SU-DHL-6 (cell line): ENCODE measurements at regions not wholly inside any gene's neighbourhood (a gene's known extent, or its start where the extent isn't known, plus 50 kb on each side); places are given as distances from the start of the nearest gene placed in this dataset.
"Not testable (repeated sequence)": the region's sequence is repeated elsewhere in the genome, so short reads cannot be mapped to it uniquely, and the experiment has no call there.

ENCODE experiments used
- H2AFZ ChIP-seq: fragments of 200-600 bp; sonication (generic); 2 replicates; pipeline ENCODE4 v1.6.1; 2014; ENCODE audit warnings: low read depth, mild to moderate bottlenecking, moderate library complexity, mixed read lengths, antibody characterized with exemption, low read length; ENCODE audit not compliant: severe bottlenecking
- H3F3A ChIP-seq: fragments of 200-600 bp; shearing (Covaris generic); 2 replicates; pipeline ENCODE4 v1.6.0; 2016; ENCODE audit warnings: antibody characterized with exemption, mild to moderate bottlenecking; ENCODE audit not compliant: insufficient read depth
- H3K27ac ChIP-seq: fragments of 200-600 bp; sonication (generic); 2 replicates; pipeline ENCODE4 v1.5.1; 2016; ENCODE audit warnings: low read depth, mild to moderate bottlenecking, low read length, moderate library complexity, mixed read lengths
- H3K27me3 ChIP-seq: fragments of 200-600 bp; sonication (generic), shearing (Covaris generic); 2 replicates; pipeline ENCODE4 v1.6.0; 2014; ENCODE audit warnings: mild to moderate bottlenecking, low read length
- H3K36me3 ChIP-seq: fragments of 200-600 bp; sonication (generic); 2 replicates; pipeline ENCODE4 v1.6.1; 2014; ENCODE audit warnings: mild to moderate bottlenecking, low read length, mixed read lengths
- H3K4me2 ChIP-seq: fragments of 300-600, 200-600 bp; shearing (Covaris generic), sonication (generic); 2 replicates; pipeline ENCODE4 v1.6.0; 2014; ENCODE audit warnings: low read length, low read depth, mild to moderate bottlenecking; ENCODE audit not compliant: poor library complexity, severe bottlenecking
- H3K4me3 ChIP-seq: fragments of 200-600 bp; sonication (generic); 2 replicates; pipeline ENCODE4 v1.5.1; 2014; ENCODE audit warnings: antibody characterized with exemption, low read length, mild to moderate bottlenecking, mixed read lengths; ENCODE audit not compliant: insufficient read depth, poor library complexity, severe bottlenecking
- H3K79me2 ChIP-seq: fragments of 200-600 bp; sonication (generic); 2 replicates; pipeline ENCODE4 v1.6.1; 2014; ENCODE audit warnings: mild to moderate bottlenecking, low read length, moderate library complexity; ENCODE audit not compliant: insufficient read depth
- H3K9ac ChIP-seq: fragments of 200-600 bp; sonication (generic); 2 replicates; pipeline ENCODE4 v1.7.0; 2014; ENCODE audit warnings: mild to moderate bottlenecking, low read length
- H3K9me2 ChIP-seq: fragments of 200-600 bp; sonication (generic); replicated peaks from 2 replicates; pipeline ENCODE4 v1.6.1; 2014; ENCODE audit warnings: low read length; ENCODE audit not compliant: insufficient read depth
- H3K9me3 ChIP-seq: fragments of 200-600 bp; sonication (generic); 2 replicates; pipeline ENCODE4 v1.6.1; 2014; ENCODE audit warnings: low read length, mixed read lengths; ENCODE audit not compliant: insufficient read depth
- H4K20me1 ChIP-seq: fragments of 200-600 bp; sonication (generic); 2 replicates; pipeline ENCODE4 v1.6.1; 2014; ENCODE audit warnings: low read depth, mild to moderate bottlenecking, antibody characterized with exemption, low read length, moderate library complexity, mixed read lengths
- EZH2phosphoT487 ChIP-seq: fragments of 200-600 bp; sonication (generic), shearing (Covaris generic); conservative IDR thresholded peaks from 2 replicates; pipeline ENCODE4 v1.6.1; 2018; ENCODE audit warnings: mild to moderate bottlenecking, antibody characterized with exemption, low read length, moderate library complexity, mixed read lengths
- TF ChIP-seq, protein P1 (sequence below): fragments of 200-600 bp; sonication (generic); IDR thresholded peaks from one replicate; pipeline ENCODE4 v1.5.1; 2017; ENCODE audit warnings: antibody characterized with exemption, mild to moderate bottlenecking, low read length, moderate library complexity; ENCODE audit not compliant: insufficient read depth, poor library complexity, severe bottlenecking

DNA sequence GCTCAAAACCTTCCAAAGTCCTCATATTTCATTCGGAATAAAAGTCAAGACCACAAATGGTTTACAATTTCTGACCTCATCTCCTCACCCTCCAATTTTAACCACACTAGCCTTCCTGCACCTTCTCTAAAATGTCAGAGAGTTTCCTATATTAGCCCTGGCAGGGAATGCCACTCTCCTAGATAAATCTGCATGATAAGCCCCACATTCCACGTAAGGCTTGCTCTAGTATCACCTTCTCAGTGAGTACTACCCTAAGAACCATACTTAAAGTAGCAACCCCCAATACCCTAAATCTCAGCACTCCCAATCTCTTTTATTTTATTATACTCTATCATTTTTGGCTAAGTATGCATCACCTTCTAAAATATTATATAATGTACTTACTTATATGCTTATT lies 100.5 kb upstream of the SLITRK5 start:
- Histone ChIP-seq H2AFZ (no peak overlapping the region), H3K9ac (no peak overlapping the region), H3K4me2 (no peak overlapping the region), H3F3A (no peaks in the 10 kb centered on the region), H3K36me3 (no peaks in the 10 kb centered on the region), H3K27ac (no peak overlapping the region), H3K27me3 (no peaks in the 10 kb centered on the region), H3K9me2 (no peaks in the 10 kb centered on the region), H3K4me3 (no peak overlapping the region), H4K20me1 (no peaks in the 10 kb centered on the region), H3K9me3 (no peaks in the 10 kb centered on the region), H3K79me2 (no peaks in the 10 kb centered on the region)
- no peak for TF ChIP-seq EZH2phosphoT487
- TF ChIP-seq, protein P1, sequence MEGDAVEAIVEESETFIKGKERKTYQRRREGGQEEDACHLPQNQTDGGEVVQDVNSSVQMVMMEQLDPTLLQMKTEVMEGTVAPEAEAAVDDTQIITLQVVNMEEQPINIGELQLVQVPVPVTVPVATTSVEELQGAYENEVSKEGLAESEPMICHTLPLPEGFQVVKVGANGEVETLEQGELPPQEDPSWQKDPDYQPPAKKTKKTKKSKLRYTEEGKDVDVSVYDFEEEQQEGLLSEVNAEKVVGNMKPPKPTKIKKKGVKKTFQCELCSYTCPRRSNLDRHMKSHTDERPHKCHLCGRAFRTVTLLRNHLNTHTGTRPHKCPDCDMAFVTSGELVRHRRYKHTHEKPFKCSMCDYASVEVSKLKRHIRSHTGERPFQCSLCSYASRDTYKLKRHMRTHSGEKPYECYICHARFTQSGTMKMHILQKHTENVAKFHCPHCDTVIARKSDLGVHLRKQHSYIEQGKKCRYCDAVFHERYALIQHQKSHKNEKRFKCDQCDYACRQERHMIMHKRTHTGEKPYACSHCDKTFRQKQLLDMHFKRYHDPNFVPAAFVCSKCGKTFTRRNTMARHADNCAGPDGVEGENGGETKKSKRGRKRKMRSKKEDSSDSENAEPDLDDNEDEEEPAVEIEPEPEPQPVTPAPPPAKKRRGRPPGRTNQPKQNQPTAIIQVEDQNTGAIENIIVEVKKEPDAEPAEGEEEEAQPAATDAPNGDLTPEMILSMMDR, result no peak

DNA sequence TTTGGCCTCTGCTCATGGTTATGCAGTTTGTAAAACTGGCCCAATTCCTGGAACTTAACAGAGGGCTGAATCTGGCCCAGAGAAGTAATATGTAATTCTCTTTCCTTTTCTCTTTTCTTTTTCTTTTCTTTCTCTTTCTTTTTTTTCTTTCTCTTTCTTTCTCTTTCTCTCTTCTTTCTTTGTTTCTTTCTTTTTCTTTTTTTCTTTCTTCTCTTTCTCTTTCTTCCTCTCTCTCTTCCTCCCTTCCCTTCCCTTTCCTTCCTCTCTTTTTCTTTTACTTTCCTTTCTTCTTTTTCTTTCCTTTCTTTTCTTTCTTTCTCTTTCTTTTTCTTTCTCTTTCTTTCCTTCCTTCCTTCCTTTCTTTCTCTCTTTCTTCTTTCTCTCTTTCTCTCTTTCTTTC lies 88.8 kb upstream of the SLITRK5 start:
- H3K4me2 ChIP-seq, result no peak overlapping the region
- H3K79me2 ChIP-seq, result no peaks in the 10 kb centered on the region

DNA sequence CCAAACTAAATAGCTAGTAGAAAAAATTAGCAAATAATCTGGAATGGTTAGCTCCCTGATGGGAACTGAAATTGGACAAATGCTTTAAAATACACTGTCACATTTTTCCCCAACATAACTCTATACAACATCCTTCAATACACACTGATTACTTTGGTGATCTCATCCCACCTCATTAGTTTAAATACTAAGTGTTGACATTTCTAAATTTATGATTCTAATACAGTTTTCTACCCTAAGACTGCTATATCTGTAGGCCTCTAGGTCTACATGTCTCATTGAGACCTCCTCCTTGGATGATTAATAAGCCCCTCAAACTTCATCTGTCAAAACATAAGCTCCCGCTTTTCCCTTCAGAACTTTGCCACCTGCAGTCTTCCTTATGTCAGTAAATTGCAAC lies 80.7 kb upstream of the SLITRK5 start:
- no peaks in the 10 kb centered on the region for H3K27me3 ChIP-seq
- H3K36me3 ChIP-seq, result no peaks in the 10 kb centered on the region
- H3K9ac ChIP-seq, result no peak overlapping the region
- no peaks in the 10 kb centered on the region for H3F3A ChIP-seq
- no peaks in the 10 kb centered on the region for H3K79me2 ChIP-seq
- H2AFZ ChIP-seq, result no peak overlapping the region
- H3K9me2 ChIP-seq, result no peaks in the 10 kb centered on the region
- H3K27ac ChIP-seq, result no peak overlapping the region
- no peaks in the 10 kb centered on the region for H3K9me3 ChIP-seq
- no peak overlapping the region for H3K4me3 ChIP-seq
- H4K20me1 ChIP-seq, result no peaks in the 10 kb centered on the region
- TF ChIP-seq EZH2phosphoT487, result no peak
- TF ChIP-seq, protein P1, result no peak
- no peak overlapping the region for H3K4me2 ChIP-seq

More for the DNA sequence above, 88.8 kb upstream of the SLITRK5 start:
- H4K20me1 ChIP-seq, result no peaks in the 10 kb centered on the region
- H3K4me3 ChIP-seq, result no peak overlapping the region
- H3K9me2 ChIP-seq, result no peaks in the 10 kb centered on the region
- no peak overlapping the region for H3K9ac ChIP-seq
- no peak overlapping the region for H3K27ac ChIP-seq
- H3F3A ChIP-seq, result no peaks in the 10 kb centered on the region
- H2AFZ ChIP-seq, result no peak overlapping the region
- no peaks in the 10 kb centered on the region for H3K36me3 ChIP-seq
- no peaks in the 10 kb centered on the region for H3K27me3 ChIP-seq
- no peaks in the 10 kb centered on the region for H3K9me3 ChIP-seq
- TF ChIP-seq EZH2phosphoT487, result no peak
- TF ChIP-seq, protein P1, result no peak

DNA sequence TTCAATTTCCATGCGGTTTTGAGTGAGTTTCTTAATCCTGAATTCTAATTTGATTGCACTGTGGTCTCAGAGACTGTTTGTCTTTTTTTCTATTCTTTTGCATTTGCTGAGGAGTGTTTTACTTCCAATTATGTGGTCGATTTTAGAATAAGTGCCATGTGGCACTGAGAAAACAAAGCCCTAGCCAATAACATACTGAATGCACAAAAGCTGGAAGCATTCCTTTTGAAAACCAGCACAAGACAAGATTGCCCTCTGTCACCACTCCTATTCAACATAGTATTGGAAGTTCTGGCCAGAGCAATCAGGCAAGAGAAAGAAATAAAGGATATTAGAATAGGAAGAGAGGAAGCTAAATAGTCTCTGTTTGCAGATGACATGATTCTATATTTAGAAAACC lies 66.7 kb upstream of the SLITRK5 start:
- H3K4me2 ChIP-seq, H3K4me3 ChIP-seq, H3K36me3 ChIP-seq, H4K20me1 ChIP-seq, H3K27me3 ChIP-seq, H3K9me3 ChIP-seq, H3K27ac ChIP-seq, H3F3A ChIP-seq, H2AFZ ChIP-seq, H3K9me2 ChIP-seq, H3K9ac ChIP-seq, H3K79me2 ChIP-seq: not testable (repeated sequence)
